HG03378 (cell line): ENCODE measurements at regions not wholly inside any gene's neighbourhood (a gene's known extent, or its start where the extent isn't known, plus 50 kb on each side); places are given as distances from the start of the nearest gene placed in this dataset.
"Not testable (repeated sequence)": the region's sequence is repeated elsewhere in the genome, so short reads cannot be mapped to it uniquely, and the experiment has no call there.

Experiments used
- ATAC-seq: cut with Tn5 transposase; IDR thresholded peaks from one replicate; pipeline ENCODE4 v1.9.1; 2021; ENCODE audit warnings: mild to moderate bottlenecking, moderate library complexity; ENCODE audit not compliant: unreplicated experiment

GRCh38 chr10:57605948-57606485 lies 661.7 kb downstream of the IPMK start:
- no peak for ATAC-seq

GRCh38 chr10:57599440-57599839 lies 668.3 kb downstream of the IPMK start:
- ATAC-seq = no peak

GRCh38 chr10:57593983-57594573 lies 673.6 kb downstream of the IPMK start:
- no peak for ATAC-seq

GRCh38 chr10:57579926-57580325 lies 687.8 kb downstream of the IPMK start:
- no peak for ATAC-seq

GRCh38 chr10:57562211-57562610 lies 705.5 kb downstream of the IPMK start:
- no peak for ATAC-seq

- ATAC-seq = not testable (repeated sequence)
Observed at GRCh38 chr10:57551774-57552173, 715.9 kb downstream of the IPMK start.

- no peak for ATAC-seq
Observed at GRCh38 chr10:57535306-57535705, 732.4 kb downstream of the IPMK start.

GRCh38 chr10:57513637-57514036 lies 754.1 kb downstream of the IPMK start:
- ATAC-seq = no peak

GRCh38 chr10:57507788-57508187 lies 759.9 kb downstream of the IPMK start:
- ATAC-seq = no peak

GRCh38 chr10:57506414-57507094 lies 761.1 kb downstream of the IPMK start:
- ATAC-seq = no peak

- ATAC-seq = no peak
Observed at GRCh38 chr10:57494486-57494885, 773.2 kb downstream of the IPMK start.

- ATAC-seq = no peak
Observed at GRCh38 chr10:57482259-57482658, 785.4 kb downstream of the IPMK start.

GRCh38 chr10:57472823-57473619 lies 794.7 kb downstream of the IPMK start:
- no peak for ATAC-seq

- no peak for ATAC-seq
Observed at GRCh38 chr10:57468894-57469432, 798.7 kb downstream of the IPMK start.

GRCh38 chr10:57465155-57465554 lies 802.5 kb downstream of the IPMK start:
- ATAC-seq = no peak

- no peak for ATAC-seq
Observed at GRCh38 chr10:57460540-57460939, 807.2 kb downstream of the IPMK start.

- no peak for ATAC-seq
Observed at GRCh38 chr10:57457972-57458512, 809.7 kb downstream of the IPMK start.

GRCh38 chr10:57430376-57430775 lies 837.3 kb downstream of the IPMK start:
- no peak for ATAC-seq

GRCh38 chr10:57420881-57421280 lies 846.8 kb downstream of the IPMK start:
- no peak for ATAC-seq

GRCh38 chr10:57418476-57418875 lies 849.2 kb downstream of the IPMK start:
- no peak for ATAC-seq

GRCh38 chr10:57395923-57396322 lies 871.8 kb downstream of the IPMK start:
- ATAC-seq = no peak
